Body of pancreas (tissue), 4 donors: ENCODE measurements at regions not wholly inside any gene's neighbourhood (a gene's known extent, or its start where the extent isn't known, plus 50 kb on each side); places are given as distances from the start of the nearest gene placed in this dataset. TPM values are rescaled to one million over a fixed set of nuclear protein-coding genes. Genes with fewer than 3 reads are reported as not detected.
"Not testable (repeated sequence)": the region's sequence is repeated elsewhere in the genome, so short reads cannot be mapped to it uniquely, and the experiment has no call there.

Experiments
- ATAC-seq: fragments of 150-250 bp; one replicate; pipeline ENCODE4 v1.9.1; 2016
- DNase-seq, 4 donors: peaks; one replicate each; pipeline ENCODE4 v3.0.0-alpha.2; 2019
- H3K27ac ChIP-seq, 4 donors: fragments of 200-600 bp; sonication (generic); 1 replicate in 3 of 4; 2 replicates in 1 of 4; pipeline versions ENCODE4 v1.5.1 to v1.6.1; 2016 to 2019; ENCODE audit warnings: mild to moderate bottlenecking in 1 of 4, mixed read lengths in 1 of 4, moderate library complexity in 1 of 4
- H3K27me3 ChIP-seq, 2 donors: fragments of 200-600 bp; sonication (generic); one replicate each; pipeline ENCODE4 v1.6.0; 2016; ENCODE audit warnings: mild to moderate bottlenecking in 1 of 2
- H3K36me3 ChIP-seq, 2 donors: fragments of 200-600 bp; sonication (generic); replicated peaks in 1 of 2; 2 replicates each; pipeline ENCODE4 v1.5.1; 2016; ENCODE audit warnings: low read depth in 2 of 2; ENCODE audit not compliant: insufficient read depth in 1 of 2
- H3K4me1 ChIP-seq: fragments of 200-600 bp; sonication (generic); one replicate; pipeline ENCODE4 v1.6.0; 2016
- H3K4me3 ChIP-seq, 2 donors: fragments of 200-600 bp; sonication (generic); 1 replicate in 1 of 2; 2 replicates in 1 of 2; pipeline ENCODE4 v1.5.1; 2016 to 2019
- H3K9me3 ChIP-seq, 3 donors: fragments of 200-600 bp; sonication (generic); 1 replicate in 2 of 3; 2 replicates in 1 of 3; pipeline ENCODE4 v1.5.1; 2016
- CTCF ChIP-seq, 7 experiments: fragments of 450-650 bp in 4 of 7; fragments of 200-600 bp in 3 of 7; sonication (generic) in 3 of 7; IDR thresholded peaks; one replicate each; pipeline ENCODE4 v1.5.1; 2016 to 2019; ENCODE audit warnings: antibody characterized with exemption in 7 of 7
- POLR2A ChIP-seq, 3 donors: fragments of 450-650 bp; IDR thresholded peaks; one replicate each; pipeline ENCODE4 v1.6.1; 2016; ENCODE audit warnings: antibody characterized with exemption in 3 of 3, mild to moderate bottlenecking in 2 of 3
- WGBS, 2 donors: methylation state at CpG; one replicate each; pipeline ENCODE4 v1.1.5; 2017; 5-methylcytosine and 5-hydroxymethylcytosine counted together
- intact Hi-C: fragments of 100-400 bp; cut with DNase I; formaldehyde crosslinking; loops from one replicate; pipeline ENCODE4 v1.15.1; 2023
- small RNA-seq: library from RNA; depleted of rRNA; stranded (forward); fragments of <200 nt; gene quantifications from one replicate; pipeline ENCODE3, GENCODE V24; 2016

DNA sequence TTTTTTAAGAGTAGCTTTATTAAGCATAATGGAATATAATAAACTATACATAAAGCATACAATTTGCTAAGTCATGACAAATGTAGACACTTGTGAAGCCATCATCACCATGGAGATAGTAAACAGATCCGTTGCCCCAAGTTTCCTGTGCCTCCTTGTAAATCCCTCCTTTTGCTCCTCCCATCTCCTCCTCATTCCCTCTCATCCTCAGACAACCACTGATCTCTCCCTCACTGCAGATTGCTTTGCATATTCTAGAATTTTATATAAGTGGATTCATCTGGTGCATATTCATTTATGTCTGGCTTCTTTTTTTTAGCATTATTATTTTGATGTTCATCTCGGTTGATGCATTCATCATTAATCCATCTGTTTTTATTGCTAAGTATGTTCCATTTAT, 67.0 kb downstream of the CYTL1 start:
- no peaks in the 10 kb centered on the region for H3K27me3 ChIP-seq
- H3K4me1 ChIP-seq = no peaks in the 10 kb centered on the region
- ATAC-seq (no peak), DNase-seq (no peak)
- no peak for TF ChIP-seq CTCF (IDR thresholded peaks at IDR 0.05)
- TF ChIP-seq POLR2A (IDR thresholded peaks at IDR 0.05) = no peak
- H3K9me3 ChIP-seq = no peaks in the 10 kb centered on the region
- 56 to 68% methylated on average over 2 of the region's 2 CpGs for WGBS, 2 donors
- intact Hi-C loops = no loop called here
- no peaks in the 10 kb centered on the region for H3K36me3 ChIP-seq
- no peak overlapping the region for H3K27ac ChIP-seq
- no peak overlapping the region for H3K4me3 ChIP-seq

DNA sequence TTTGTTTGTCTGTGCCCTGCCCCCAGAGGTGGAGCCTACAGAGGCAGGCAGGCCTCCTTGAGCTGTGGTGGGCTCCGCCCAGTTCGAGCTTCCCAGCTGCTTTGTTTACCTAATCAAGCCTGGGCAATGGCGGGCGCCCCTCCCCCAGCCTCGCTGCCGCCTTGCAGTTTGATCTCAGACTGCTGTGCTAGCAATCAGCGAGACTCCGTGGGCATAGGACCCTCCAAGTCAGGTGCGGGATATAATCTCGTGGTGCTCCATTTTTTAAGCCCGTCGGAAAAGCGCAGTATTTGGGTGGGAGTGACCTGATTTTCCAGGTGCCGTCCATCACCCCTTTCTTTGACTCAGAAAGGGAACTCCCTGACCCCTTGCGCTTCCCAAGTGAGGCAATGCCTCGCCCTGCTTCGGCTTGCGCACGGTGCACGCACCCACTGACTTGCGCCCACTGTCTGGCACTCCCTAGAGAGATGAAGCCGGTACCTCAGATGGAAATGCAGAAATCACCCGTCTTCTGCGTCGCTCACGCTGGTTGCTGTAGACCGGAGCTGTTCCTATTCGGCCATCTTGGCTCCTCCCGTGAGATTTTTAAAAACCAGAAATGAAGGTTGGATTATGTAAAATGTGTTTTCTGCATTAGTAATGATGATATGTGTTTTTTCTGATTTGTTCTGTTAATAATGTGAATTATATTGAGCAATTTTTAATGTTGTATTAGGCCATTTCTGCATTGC, 59.7 kb downstream of the CYTL1 start:
- H3K27ac ChIP-seq, H3K9me3 ChIP-seq, ATAC-seq, intact Hi-C loops, H3K4me3 ChIP-seq, H3K4me1 ChIP-seq, DNase-seq, H3K36me3 ChIP-seq, H3K27me3 ChIP-seq: not testable (repeated sequence)
- 87 to 89% methylated on average over 22 to 25 of the region's 29 CpGs for WGBS, 2 donors

GRCh38 chr4:4960574-4960973, 58.7 kb downstream of the CYTL1 start:
- H3K27ac ChIP-seq = no peak overlapping the region
- no peaks in the 10 kb centered on the region for H3K36me3 ChIP-seq
- no peaks in the 10 kb centered on the region for H3K27me3 ChIP-seq
- DNase-seq (no peak), ATAC-seq (no peak)
- no peak overlapping the region for H3K4me3 ChIP-seq
- no peaks in the 10 kb centered on the region for H3K4me1 ChIP-seq
- TF ChIP-seq POLR2A (IDR thresholded peaks at IDR 0.05) = no peak
- TF ChIP-seq CTCF (IDR thresholded peaks at IDR 0.05) = no peak
- intact Hi-C loops = no loop called here
- H3K9me3 ChIP-seq = no peaks in the 10 kb centered on the region
- WGBS, 2 donors = 46 to 57% methylated on average over 2 of the region's 2 CpGs

DNA sequence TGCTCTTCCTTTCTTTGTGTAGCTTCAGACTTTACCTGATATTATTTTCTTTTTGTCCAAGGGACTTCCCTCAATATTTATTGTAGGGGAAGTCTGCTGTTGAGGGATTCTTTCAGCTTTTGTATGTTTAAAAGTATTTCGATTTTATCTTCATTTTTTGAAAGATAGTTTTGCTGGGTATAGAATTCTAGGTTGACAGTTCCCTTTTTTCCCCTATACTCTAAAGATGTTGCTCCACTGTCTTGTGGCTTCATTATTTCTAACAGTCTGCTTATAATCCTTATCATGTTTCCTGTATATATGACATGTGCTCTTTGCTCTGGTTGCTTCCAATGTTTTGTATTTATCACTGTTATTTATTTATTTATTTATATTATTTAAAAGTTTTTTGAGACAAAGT, 57.3 kb downstream of the CYTL1 start:
- DNase-seq (no peak), ATAC-seq (no peak)
- Histone ChIP-seq H3K27ac (no peak overlapping the region), H3K27me3 (no peaks in the 10 kb centered on the region), H3K36me3 (no peaks in the 10 kb centered on the region), H3K9me3 (no peaks in the 10 kb centered on the region), H3K4me3 (no peak overlapping the region), H3K4me1 (no peaks in the 10 kb centered on the region)
- intact Hi-C loops = no loop called here
- TF ChIP-seq POLR2A (IDR thresholded peaks at IDR 0.05) (no peak), CTCF (IDR thresholded peaks at IDR 0.05) (no peak)
- WGBS, 2 donors = 29 to 46% methylated on average over 1 of the region's 1 CpG

GRCh38 chr4:4962928-4963327, 56.3 kb downstream of the CYTL1 start:
- intact Hi-C loops = no loop called here
- Histone ChIP-seq H3K27me3 (no peaks in the 10 kb centered on the region), H3K27ac (no peak overlapping the region), H3K4me3 (no peak overlapping the region), H3K9me3 (no peaks in the 10 kb centered on the region), H3K36me3 (no peaks in the 10 kb centered on the region), H3K4me1 (no peaks in the 10 kb centered on the region)
- no peak for DNase-seq
- TF ChIP-seq POLR2A (IDR thresholded peaks at IDR 0.05) (no peak), CTCF (IDR thresholded peaks at IDR 0.05) (no peak)
- WGBS, 2 donors = 31 to 33% methylated on average over 1 of the region's 1 CpG
- no peak for ATAC-seq

Small RNAs in the stretch of these regions (small RNA-seq; reads per million reads assigned to genes)
- not detected for gene RN7SKP113
